ENCODE measurements at regions not wholly inside any gene's neighbourhood (a gene's known extent, or its start where the extent isn't known, plus 50 kb on each side); places are given as distances from the start of the nearest gene placed in this dataset.

DNA sequence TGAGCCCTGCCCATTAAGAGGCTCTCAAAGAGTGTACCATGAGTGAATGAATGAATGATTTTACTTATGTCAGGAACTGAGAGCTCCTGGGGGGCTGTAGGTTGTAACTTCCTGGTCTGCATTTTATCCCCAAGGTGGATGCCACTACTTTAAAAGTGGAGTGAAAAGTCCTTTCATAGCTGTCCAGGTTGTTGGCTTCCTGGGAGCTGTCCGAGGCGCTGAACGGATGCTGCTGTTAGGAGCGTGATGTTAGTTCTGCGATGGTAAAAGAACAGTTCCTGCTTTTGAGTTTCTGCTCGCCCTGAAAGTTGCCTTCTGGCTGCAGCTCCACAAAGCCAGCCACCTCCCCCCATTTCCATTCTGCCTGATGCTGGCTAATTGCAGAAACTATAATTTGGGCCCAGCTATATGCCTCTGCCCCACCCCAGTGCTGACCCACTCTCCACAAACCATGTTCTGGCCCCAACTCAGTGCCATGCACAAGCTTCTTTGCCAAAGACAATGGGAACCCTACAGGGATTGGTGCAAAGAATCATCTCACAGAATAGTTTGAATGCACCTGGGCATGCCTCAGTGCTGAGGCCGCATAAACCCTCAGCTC lies 330.9 kb upstream of the CDH4 start:
- peak in 1 of 2 donors; percentile 59 for DNase-seq
- H3K9me3 ChIP-seq = no peaks in the 10 kb centered on the region
- H3K36me3 ChIP-seq (ENCODE audit: insufficient read depth in 1 of 2, low read depth in 1 of 2) = no peaks in the 10 kb centered on the region
- intact Hi-C loops (cut with DNase I) = no loop called here
- 42 to 64% (median 64%) methylated on average over 7 of the region's 7 CpGs for WGBS, 3 donors
- no peak overlapping the region for H3K4me3 ChIP-seq
- no peaks in the 10 kb centered on the region for H3K27me3 ChIP-seq (ENCODE audit: insufficient read depth in 3 of 3, low read length in 2 of 3)
- H3K27ac ChIP-seq = no peak overlapping the region
- TF ChIP-seq, protein P1, sequence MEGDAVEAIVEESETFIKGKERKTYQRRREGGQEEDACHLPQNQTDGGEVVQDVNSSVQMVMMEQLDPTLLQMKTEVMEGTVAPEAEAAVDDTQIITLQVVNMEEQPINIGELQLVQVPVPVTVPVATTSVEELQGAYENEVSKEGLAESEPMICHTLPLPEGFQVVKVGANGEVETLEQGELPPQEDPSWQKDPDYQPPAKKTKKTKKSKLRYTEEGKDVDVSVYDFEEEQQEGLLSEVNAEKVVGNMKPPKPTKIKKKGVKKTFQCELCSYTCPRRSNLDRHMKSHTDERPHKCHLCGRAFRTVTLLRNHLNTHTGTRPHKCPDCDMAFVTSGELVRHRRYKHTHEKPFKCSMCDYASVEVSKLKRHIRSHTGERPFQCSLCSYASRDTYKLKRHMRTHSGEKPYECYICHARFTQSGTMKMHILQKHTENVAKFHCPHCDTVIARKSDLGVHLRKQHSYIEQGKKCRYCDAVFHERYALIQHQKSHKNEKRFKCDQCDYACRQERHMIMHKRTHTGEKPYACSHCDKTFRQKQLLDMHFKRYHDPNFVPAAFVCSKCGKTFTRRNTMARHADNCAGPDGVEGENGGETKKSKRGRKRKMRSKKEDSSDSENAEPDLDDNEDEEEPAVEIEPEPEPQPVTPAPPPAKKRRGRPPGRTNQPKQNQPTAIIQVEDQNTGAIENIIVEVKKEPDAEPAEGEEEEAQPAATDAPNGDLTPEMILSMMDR (IDR thresholded peaks at IDR 0.05) = no peak
- H3K4me1 ChIP-seq = no peaks in the 10 kb centered on the region
- no peak for ATAC-seq

DNA sequence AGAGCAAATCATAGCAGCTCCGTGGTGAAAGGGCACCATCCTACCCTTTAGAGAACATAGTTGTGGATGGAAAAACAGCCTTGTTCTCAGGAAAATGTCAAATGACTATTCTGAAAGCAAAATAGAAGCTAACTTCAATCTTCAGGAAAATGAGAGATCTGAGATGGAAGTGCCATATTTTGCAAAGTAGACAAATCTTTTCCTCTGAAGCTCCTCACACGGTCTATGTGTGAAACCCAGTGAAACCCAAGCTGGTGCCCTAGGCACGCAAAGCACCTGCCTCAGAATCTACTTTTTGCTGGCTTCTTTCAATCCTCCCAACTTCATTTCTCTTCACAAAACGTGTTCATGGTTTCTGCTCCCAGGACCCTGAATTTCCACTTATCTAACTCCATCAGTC lies 325.2 kb upstream of the CDH4 start:
- intact Hi-C loops (cut with DNase I) = no loop called here
- WGBS, 3 donors = 73 to 83% (median 82%) methylated on average over 4 of the region's 4 CpGs
- Histone ChIP-seq H3K4me1 (no peaks in the 10 kb centered on the region), H3K27ac (no peak overlapping the region), H3K9me3 (no peaks in the 10 kb centered on the region), H3K27me3 (ENCODE audit: insufficient read depth in 3 of 3, low read length in 2 of 3) (no peaks in the 10 kb centered on the region), H3K36me3 (ENCODE audit: insufficient read depth in 1 of 2, low read depth in 1 of 2) (no peaks in the 10 kb centered on the region), H3K4me3 (no peak overlapping the region)
- TF ChIP-seq, protein P1 (IDR thresholded peaks at IDR 0.05) = no peak
- no peak for DNase-seq
- ATAC-seq = no peak

DNA sequence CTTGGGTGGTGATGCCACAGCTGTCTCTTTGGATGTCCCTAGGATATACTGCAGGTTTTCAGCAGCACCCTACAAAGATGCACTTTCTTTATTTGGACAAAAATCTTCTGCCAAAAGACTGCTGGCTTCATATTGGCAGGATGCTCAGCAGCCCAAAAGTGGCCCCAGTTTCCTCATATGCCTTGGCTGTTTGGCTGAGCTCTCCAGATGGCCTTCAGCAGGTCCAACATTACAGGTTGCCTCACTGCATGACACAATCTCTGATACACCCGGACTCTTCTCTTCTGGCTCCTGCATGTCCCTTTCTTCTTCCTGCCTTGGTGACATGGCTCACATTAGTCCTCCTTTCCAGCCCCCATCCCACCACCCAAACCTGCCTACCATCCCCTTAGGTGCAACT lies 323.7 kb upstream of the CDH4 start:
- ATAC-seq = no peak
- WGBS, 3 donors = 50 to 72% (median 64%) methylated on average over 1 of the region's 1 CpG
- Histone ChIP-seq H3K9me3 (no peaks in the 10 kb centered on the region), H3K36me3 (ENCODE audit: insufficient read depth in 1 of 2, low read depth in 1 of 2) (no peaks in the 10 kb centered on the region), H3K4me1 (no peaks in the 10 kb centered on the region), H3K27ac (no peak overlapping the region), H3K4me3 (no peak overlapping the region), H3K27me3 (ENCODE audit: insufficient read depth in 3 of 3, low read length in 2 of 3) (no peaks in the 10 kb centered on the region)
- DNase-seq = no peak
- intact Hi-C loops (cut with DNase I) = no loop called here
- TF ChIP-seq, protein P1 (IDR thresholded peaks at IDR 0.05) = no peak

DNA sequence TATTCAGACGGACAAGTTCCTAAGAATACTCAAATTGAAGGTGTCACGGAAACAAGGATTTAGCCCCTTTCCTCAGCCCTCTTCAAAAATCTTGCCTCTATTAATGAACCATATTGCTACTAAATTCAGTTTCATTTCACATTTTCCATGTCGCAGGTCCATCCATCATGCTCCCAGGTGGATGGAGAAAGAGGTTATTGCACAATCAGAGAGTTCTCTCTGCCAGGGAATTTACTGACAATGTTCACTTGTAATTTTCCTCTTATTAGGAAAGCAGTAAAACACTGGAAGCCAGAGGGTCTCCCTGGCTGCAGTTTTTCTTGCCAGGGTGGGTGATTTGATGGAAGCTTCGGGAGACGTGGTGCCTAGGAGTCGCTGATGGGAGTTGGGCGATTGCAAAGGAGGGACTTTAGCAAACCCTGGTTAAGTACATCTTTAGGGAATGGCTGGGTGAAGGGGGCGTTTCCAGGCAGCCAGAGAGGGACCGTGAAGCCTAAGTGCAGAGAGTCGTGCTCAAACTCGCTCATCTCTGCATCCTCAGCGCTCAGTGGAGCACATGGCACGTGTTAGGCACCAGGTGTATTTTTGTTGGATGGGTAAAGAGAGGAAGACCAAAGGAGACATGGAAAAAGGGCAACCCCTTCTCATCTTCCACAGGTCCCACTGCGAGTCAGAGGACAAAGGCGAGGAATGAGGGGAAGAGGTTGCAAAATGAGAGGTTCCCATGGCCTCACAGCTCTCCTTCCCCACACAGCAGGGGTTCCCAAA lies 321.9 kb upstream of the CDH4 start:
- no peak for ATAC-seq
- H3K36me3 ChIP-seq (ENCODE audit: insufficient read depth in 1 of 2, low read depth in 1 of 2) = no peaks in the 10 kb centered on the region
- no peak overlapping the region for H3K27ac ChIP-seq
- H3K27me3 ChIP-seq (ENCODE audit: insufficient read depth in 3 of 3, low read length in 2 of 3) = no peaks in the 10 kb centered on the region
- H3K9me3 ChIP-seq = no peaks in the 10 kb centered on the region
- TF ChIP-seq, protein P1 (IDR thresholded peaks at IDR 0.05) = no peak
- 81% methylated on average over 15 of the region's 15 CpGs for WGBS, 3 donors
- DNase-seq = no peak
- H3K4me3 ChIP-seq = no peak overlapping the region
- H3K4me1 ChIP-seq = no peaks in the 10 kb centered on the region
- intact Hi-C loops (cut with DNase I) = no loop called here
